Aorta (tissue), 5 donors: ENCODE measurements at regions not wholly inside any gene's neighbourhood (a gene's known extent, or its start where the extent isn't known, plus 50 kb on each side); places are given as distances from the start of the nearest gene placed in this dataset.

Experiments used
- ATAC-seq: fragments of 200-7000 bp; cut with Tn5 transposase; one replicate; pipeline ENCODE4 v1.9.1; 2022; ENCODE audit warnings: moderate library complexity; ENCODE audit not compliant: low FRiP score
- DNase-seq, 2 donors: peaks; one replicate each; pipeline ENCODE4 v3.0.0-alpha.2; 2020
- H3K27ac ChIP-seq, 2 donors: one replicate each; pipeline ENCODE4 v1.5.1; 2013; ENCODE audit warnings: low read length in 2 of 2, mild to moderate bottlenecking in 2 of 2, moderate library complexity in 2 of 2, control low read depth in 1 of 2, inconsistent platforms in 1 of 2, low read depth in 1 of 2
- H3K27me3 ChIP-seq, 2 donors: one replicate each; pipeline ENCODE4 v1.6.1; 2013; ENCODE audit warnings: control low read depth in 1 of 2, low read length in 1 of 2, mild to moderate bottlenecking in 1 of 2, moderate library complexity in 1 of 2; ENCODE audit not compliant: insufficient read depth in 2 of 2, control insufficient read depth in 1 of 2
- H3K36me3 ChIP-seq, 2 donors: one replicate each; pipeline ENCODE4 v1.6.1; 2013; ENCODE audit warnings: control low read depth in 1 of 2, low read length in 1 of 2, mild to moderate bottlenecking in 1 of 2; ENCODE audit not compliant: insufficient read depth in 2 of 2, control insufficient read depth in 1 of 2
- H3K4me1 ChIP-seq, 2 donors: one replicate each; pipeline ENCODE4 v1.6.1; 2013; ENCODE audit warnings: low read length in 2 of 2, control low read depth in 1 of 2, mild to moderate bottlenecking in 1 of 2, moderate library complexity in 1 of 2; ENCODE audit not compliant: insufficient read depth in 2 of 2, control insufficient read depth in 1 of 2
- H3K4me3 ChIP-seq, 2 donors: one replicate each; pipeline ENCODE4 v1.5.1; 2013; ENCODE audit warnings: low read length in 2 of 2, control low read depth in 1 of 2, mild to moderate bottlenecking in 1 of 2
- H3K9me3 ChIP-seq: one replicate; pipeline ENCODE4 v1.6.1; 2013; ENCODE audit warnings: mild to moderate bottlenecking, low read length; ENCODE audit not compliant: control insufficient read depth
- WGBS, 2 donors: extraction: QIAGEN DNeasy Blood & Tissue Kit; methylation state at CpG; one replicate each; pipeline ENCODE4 v1.1.7; 2013; 5-methylcytosine and 5-hydroxymethylcytosine counted together
- intact Hi-C, 2 donors: fragments of 100-400 bp; cut with DNase I; formaldehyde crosslinking; loops; one replicate each; pipeline versions ENCODE4 v1.14.2 to v1.15.0; 2022
- donor health status: healthy with polysubstance abuse.
- donor health status: Bipolar disorder and iron deficiency.
- donor health status: DM: no; HTN: no; CAD: no.
- donor health status: DM: no; HTN: no; CAD: no.
- donor health status: DM: yes; HTN: yes; CAD: no.

DNA sequence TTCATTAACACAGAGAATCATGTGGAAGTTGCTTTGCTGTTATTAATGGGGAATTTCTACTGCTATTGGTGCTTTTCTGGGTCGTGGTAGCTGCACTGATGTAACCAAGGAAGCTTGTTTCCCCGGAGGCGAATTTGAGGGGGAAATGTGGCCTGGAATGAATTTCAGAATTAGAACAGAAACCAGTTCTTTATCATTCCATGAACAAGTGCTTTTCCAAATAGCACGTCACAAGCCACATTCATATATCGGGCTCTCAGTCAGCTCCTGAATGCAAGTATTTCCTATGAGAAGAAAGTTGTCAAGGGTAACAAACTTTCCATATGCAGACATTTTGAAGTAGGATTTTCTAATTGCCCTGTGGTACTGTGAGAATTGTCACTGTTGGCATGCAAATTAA, 1353.2 kb downstream of the AACS start:
- H3K4me1 ChIP-seq, result no peaks in the 10 kb centered on the region
- no peak for ATAC-seq
- H3K27me3 ChIP-seq, result peaks cover 0 to 1% of the 10 kb centered on the region in 2 donors
- H3K9me3 ChIP-seq, result no peaks in the 10 kb centered on the region
- H3K4me3 ChIP-seq, result no peak overlapping the region
- H3K36me3 ChIP-seq, result no peaks in the 10 kb centered on the region
- H3K27ac ChIP-seq, result no peak overlapping the region
- no peak for DNase-seq
- 39 to 46% methylated on average over 5 of the region's 5 CpGs for WGBS, 2 donors
- intact Hi-C loops, result no loop called here

GRCh38 chr12:126419131-126419530, 1353.9 kb downstream of the AACS start:
- no peak for ATAC-seq
- H3K4me3 ChIP-seq, result no peak overlapping the region
- no peak for DNase-seq
- 59 to 60% methylated on average over 2 of the region's 2 CpGs for WGBS, 2 donors
- H3K27ac ChIP-seq, result no peak overlapping the region
- no peaks in the 10 kb centered on the region for H3K9me3 ChIP-seq
- intact Hi-C loops, result no loop called here
- no peaks in the 10 kb centered on the region for H3K27me3 ChIP-seq
- H3K4me1 ChIP-seq, result no peaks in the 10 kb centered on the region
- H3K36me3 ChIP-seq, result no peaks in the 10 kb centered on the region

DNA sequence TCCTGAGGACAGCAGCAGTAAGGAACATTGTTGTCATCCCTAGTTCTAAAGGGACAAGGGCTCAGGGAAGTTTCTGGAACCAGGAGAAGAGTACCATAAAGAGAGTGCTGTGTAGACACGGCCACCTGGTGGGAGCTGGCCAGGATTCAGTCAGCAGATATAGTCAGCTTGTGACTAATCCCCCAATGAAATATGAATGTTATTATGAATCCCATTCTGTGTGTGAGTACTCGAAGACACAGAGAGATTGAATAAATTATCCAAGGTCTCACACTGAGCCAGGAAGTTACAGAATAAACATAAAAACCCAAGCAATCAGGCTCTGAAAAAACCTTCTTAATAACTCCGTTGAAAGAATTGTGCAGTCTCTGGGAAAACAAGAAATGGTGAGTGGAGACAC, 1359.5 kb downstream of the AACS start:
- H3K27me3 ChIP-seq, result no peaks in the 10 kb centered on the region
- no peaks in the 10 kb centered on the region for H3K9me3 ChIP-seq
- H3K4me1 ChIP-seq, result no peaks in the 10 kb centered on the region
- H3K4me3 ChIP-seq, result no peak overlapping the region
- ATAC-seq (no peak), DNase-seq (no peak)
- no peak overlapping the region for H3K27ac ChIP-seq
- intact Hi-C loops, result no loop called here
- 11 to 33% methylated on average over 3 of the region's 3 CpGs for WGBS, 2 donors
- no peaks in the 10 kb centered on the region for H3K36me3 ChIP-seq

DNA sequence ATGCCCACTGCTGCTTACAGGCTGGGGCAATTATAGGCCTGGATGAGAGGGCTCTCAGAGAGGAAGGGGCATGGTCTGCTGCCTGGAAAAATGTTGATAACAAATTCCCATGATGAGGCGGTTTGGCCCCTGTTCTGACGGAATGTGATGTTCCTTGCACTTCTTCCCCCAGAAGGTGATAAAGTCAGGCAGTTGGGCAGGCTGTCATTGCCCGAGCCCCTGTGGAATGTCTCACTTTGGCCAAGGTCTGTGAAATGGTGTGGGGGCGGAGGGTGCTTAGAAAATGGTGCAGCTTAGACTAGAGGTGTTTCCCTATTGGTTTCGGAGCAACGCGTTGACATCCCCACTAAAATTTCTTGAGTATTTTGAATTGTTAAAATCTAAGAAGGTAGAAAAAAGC, 1360.0 kb downstream of the AACS start:
- WGBS, 2 donors, result 66 to 77% methylated on average over 7 of the region's 7 CpGs
- Histone ChIP-seq H3K36me3 (no peaks in the 10 kb centered on the region), H3K4me1 (no peaks in the 10 kb centered on the region), H3K4me3 (no peak overlapping the region), H3K27ac (no peak overlapping the region), H3K27me3 (no peaks in the 10 kb centered on the region), H3K9me3 (no peaks in the 10 kb centered on the region)
- ATAC-seq, result no peak
- intact Hi-C loops, result no loop called here
- DNase-seq, result no peak

DNA sequence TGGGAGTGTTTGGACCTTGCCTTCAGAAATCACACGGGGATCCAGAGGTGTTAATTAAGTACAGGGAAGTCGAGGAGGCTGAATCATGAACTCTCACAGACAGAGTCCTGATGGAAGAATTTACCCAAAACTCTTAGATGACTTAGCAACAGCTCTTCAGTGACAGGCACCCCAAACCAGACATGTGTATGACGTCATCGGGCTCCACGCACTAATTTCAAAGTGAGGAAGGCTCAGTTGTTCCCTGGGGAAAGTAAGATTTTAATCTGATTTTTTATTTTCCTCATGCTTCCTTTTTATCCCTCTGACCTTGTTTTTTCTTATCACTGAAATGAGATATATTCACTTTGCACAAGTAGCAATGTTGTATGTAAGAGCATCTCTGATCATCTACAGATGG, 1363.5 kb downstream of the AACS start:
- H3K27ac ChIP-seq, result no peak overlapping the region
- intact Hi-C loops, result no loop called here
- DNase-seq (no peak), ATAC-seq (no peak)
- H3K4me1 ChIP-seq, result no peaks in the 10 kb centered on the region
- 78 to 82% methylated on average over 5 of the region's 5 CpGs for WGBS, 2 donors
- no peaks in the 10 kb centered on the region for H3K27me3 ChIP-seq
- no peaks in the 10 kb centered on the region for H3K36me3 ChIP-seq
- H3K4me3 ChIP-seq, result no peak overlapping the region
- H3K9me3 ChIP-seq, result no peaks in the 10 kb centered on the region

DNA sequence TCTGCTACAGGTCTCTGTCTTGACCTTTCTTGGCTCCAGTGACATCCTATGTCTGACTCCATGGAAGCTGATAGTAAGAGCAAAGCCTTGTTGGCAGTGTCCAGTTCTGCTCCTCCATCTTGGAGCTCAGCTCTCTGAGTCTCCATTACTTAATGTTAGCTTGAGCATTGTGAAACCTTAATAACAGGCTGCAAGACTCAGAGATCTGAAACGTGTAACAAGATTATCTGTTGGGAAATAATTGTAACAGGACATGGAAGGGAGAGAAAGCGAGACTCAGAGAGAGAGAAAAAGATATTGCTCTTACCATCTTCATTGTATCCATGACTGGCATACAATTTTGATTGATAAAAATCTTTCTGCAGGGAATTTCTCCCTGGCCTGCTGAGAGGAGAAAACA, 1365.7 kb downstream of the AACS start:
- Histone ChIP-seq H3K36me3 (no peaks in the 10 kb centered on the region), H3K4me3 (no peak overlapping the region), H3K4me1 (no peaks in the 10 kb centered on the region), H3K27me3 (no peaks in the 10 kb centered on the region), H3K27ac (no peak overlapping the region), H3K9me3 (no peaks in the 10 kb centered on the region)
- ATAC-seq, result no peak
- intact Hi-C loops, result no loop called here
- DNase-seq, result no peak
- WGBS, 2 donors, result 63 to 67% methylated on average over 2 of the region's 2 CpGs

DNA sequence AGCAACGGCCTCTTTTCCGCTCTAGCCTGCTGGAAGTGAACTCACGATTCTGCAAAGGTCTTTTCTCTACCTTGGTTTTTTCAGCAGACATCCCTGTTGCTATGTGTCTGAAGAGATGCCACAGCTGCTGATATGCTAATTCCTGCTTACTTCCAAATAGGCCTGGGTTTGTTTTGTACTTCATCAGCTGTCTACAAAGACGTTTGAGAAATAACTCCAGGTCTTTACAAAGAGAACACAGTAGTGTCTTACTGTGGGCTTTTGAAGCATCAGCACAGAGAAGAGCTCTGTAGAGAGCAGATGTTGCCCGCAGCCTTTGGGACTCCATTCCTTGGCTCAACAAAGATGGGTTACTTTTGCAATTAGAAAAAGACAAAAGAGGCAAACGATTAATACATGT, 1366.5 kb downstream of the AACS start:
- H3K4me1 ChIP-seq, result no peaks in the 10 kb centered on the region
- H3K9me3 ChIP-seq, result no peaks in the 10 kb centered on the region
- H3K36me3 ChIP-seq, result no peaks in the 10 kb centered on the region
- H3K4me3 ChIP-seq, result no peak overlapping the region
- no peak for DNase-seq
- intact Hi-C loops, result no loop called here
- no peak overlapping the region for H3K27ac ChIP-seq
- ATAC-seq, result no peak
- 76 to 78% methylated on average over 6 of the region's 6 CpGs for WGBS, 2 donors
- H3K27me3 ChIP-seq, result no peaks in the 10 kb centered on the region

- intact Hi-C loops, result no loop called here
- H3K27ac ChIP-seq, result no peak overlapping the region
- H3K27me3 ChIP-seq, result no peaks in the 10 kb centered on the region
- H3K4me1 ChIP-seq, result no peaks in the 10 kb centered on the region
- WGBS, 2 donors, result 69 to 79% methylated on average over 1 of the region's 1 CpG
- ATAC-seq (no peak), DNase-seq (no peak)
- H3K9me3 ChIP-seq, result no peaks in the 10 kb centered on the region
- H3K36me3 ChIP-seq, result no peaks in the 10 kb centered on the region
- no peak overlapping the region for H3K4me3 ChIP-seq
Observed at GRCh38 chr12:126432780-126433179, 1367.5 kb downstream of the AACS start.

- intact Hi-C loops, result no loop called here
- no peak overlapping the region for H3K4me3 ChIP-seq
- no peaks in the 10 kb centered on the region for H3K9me3 ChIP-seq
- DNase-seq, result no peak
- no peaks in the 10 kb centered on the region for H3K27me3 ChIP-seq
- ATAC-seq, result no peak
- 85 to 86% methylated on average over 5 of the region's 5 CpGs for WGBS, 2 donors
- no peak overlapping the region for H3K27ac ChIP-seq
- no peaks in the 10 kb centered on the region for H3K36me3 ChIP-seq
- H3K4me1 ChIP-seq, result no peaks in the 10 kb centered on the region
Observed at GRCh38 chr12:126434412-126434985, 1369.3 kb downstream of the AACS start.
